Suprapubic skin (tissue), 4 donors: ENCODE measurements at regions not wholly inside any gene's neighbourhood (a gene's known extent, or its start where the extent isn't known, plus 50 kb on each side); places are given as distances from the start of the nearest gene placed in this dataset.

Source experiments
- EP300 ChIP-seq: sonication (generic); formaldehyde crosslinking; IDR thresholded peaks from one replicate; pipeline ENCODE4 v1.6.1; 2017; ENCODE audit warnings: antibody characterized with exemption
- POLR2A ChIP-seq, 2 donors: fragments of 450-650 bp; IDR thresholded peaks; one replicate each; pipeline ENCODE4 v1.6.1; 2017; ENCODE audit warnings: antibody characterized with exemption in 2 of 2, mild to moderate bottlenecking in 2 of 2, moderate library complexity in 2 of 2
- POLR2AphosphoS5 ChIP-seq, 3 donors: sonication (generic); formaldehyde crosslinking; IDR thresholded peaks; one replicate each; pipeline ENCODE4 v1.6.1; 2017; ENCODE audit warnings: antibody characterized with exemption in 3 of 3
- TF ChIP-seq, protein P1 (sequence below), 2 donors: fragments of 200-600 bp in 1 of 2; fragments of 450-650 bp in 1 of 2; sonication (generic) in 1 of 2; IDR thresholded peaks; one replicate each; pipeline ENCODE4 v1.5.1; 2016 to 2019; ENCODE audit warnings: antibody characterized with exemption in 2 of 2, mild to moderate bottlenecking in 1 of 2, moderate library complexity in 1 of 2

DNA sequence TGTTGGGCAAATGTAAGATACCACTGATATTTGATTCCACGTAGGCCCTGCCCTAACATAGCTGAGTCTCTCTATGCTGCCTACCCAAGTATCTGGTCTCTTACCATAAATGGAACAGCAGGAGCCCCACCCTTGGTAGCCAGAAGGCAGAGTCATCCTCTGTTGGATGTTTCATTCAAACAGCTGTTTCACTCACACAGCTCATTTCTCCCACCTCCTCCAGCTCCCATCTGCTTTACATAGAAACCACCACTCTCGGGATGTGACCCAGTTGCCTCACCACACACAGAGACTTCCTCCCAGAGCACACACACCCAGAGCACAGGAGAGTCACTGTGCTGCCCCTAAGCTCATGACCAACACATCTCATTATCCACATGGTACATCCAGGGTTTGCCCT lies 165.3 kb downstream of the TMEM167A start:
- TF ChIP-seq POLR2A (IDR thresholded peaks at IDR 0.05) (no peak), POLR2AphosphoS5 (IDR thresholded peaks at IDR 0.05) (no peak), EP300 (no peak)
- TF ChIP-seq, protein P1, sequence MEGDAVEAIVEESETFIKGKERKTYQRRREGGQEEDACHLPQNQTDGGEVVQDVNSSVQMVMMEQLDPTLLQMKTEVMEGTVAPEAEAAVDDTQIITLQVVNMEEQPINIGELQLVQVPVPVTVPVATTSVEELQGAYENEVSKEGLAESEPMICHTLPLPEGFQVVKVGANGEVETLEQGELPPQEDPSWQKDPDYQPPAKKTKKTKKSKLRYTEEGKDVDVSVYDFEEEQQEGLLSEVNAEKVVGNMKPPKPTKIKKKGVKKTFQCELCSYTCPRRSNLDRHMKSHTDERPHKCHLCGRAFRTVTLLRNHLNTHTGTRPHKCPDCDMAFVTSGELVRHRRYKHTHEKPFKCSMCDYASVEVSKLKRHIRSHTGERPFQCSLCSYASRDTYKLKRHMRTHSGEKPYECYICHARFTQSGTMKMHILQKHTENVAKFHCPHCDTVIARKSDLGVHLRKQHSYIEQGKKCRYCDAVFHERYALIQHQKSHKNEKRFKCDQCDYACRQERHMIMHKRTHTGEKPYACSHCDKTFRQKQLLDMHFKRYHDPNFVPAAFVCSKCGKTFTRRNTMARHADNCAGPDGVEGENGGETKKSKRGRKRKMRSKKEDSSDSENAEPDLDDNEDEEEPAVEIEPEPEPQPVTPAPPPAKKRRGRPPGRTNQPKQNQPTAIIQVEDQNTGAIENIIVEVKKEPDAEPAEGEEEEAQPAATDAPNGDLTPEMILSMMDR (IDR thresholded peaks at IDR 0.05) = no peak
